ENCODE measurements at regions not wholly inside any gene's neighbourhood (a gene's known extent, or its start where the extent isn't known, plus 50 kb on each side); places are given as distances from the start of the nearest gene placed in this dataset.

DNA sequence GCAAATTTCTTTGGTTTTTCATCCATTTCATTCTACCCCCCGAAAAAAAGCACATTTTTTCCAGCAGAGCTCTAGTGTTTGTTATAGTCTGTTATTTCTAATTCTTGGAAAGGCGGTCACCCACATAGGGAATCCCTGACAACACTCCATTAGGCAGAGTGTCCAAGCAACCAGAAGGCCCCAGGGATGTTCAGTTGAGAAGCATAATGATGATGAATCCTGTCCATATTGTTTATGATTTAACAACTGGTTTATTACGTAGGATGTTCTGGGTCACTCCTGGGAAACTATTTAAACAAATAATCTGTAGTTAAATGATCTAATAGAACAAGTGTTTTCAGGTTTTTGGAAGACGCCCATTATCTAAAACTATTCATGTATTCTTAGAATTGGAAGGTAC is 388.7 kb downstream of the TNS1 start:
- peaks cover 42% of the 10 kb centered on the region for H3K4me1 Mint-ChIP-seq (ENCODE audit: low read depth)
- H3K4me3 Mint-ChIP-seq, result no peak overlapping the region
- H3K27ac Mint-ChIP-seq, result no peak overlapping the region
- H3K27me3 Mint-ChIP-seq, result no peaks in the 10 kb centered on the region
- no peaks in the 10 kb centered on the region for H3K36me3 Mint-ChIP-seq
- H3K9me3 Mint-ChIP-seq, result no peaks in the 10 kb centered on the region
- DNase-seq, result no peak
- CTCF ChIA-PET, result no interaction called here
- POLR2A ChIA-PET, result no interaction called here
- intact Hi-C loops (cut with micrococcal nuclease), result loop anchor here (10.0 kb wide), 1 partner anchor 919 kb away; the partner anchor contains the start of gene IGFBP5

DNA sequence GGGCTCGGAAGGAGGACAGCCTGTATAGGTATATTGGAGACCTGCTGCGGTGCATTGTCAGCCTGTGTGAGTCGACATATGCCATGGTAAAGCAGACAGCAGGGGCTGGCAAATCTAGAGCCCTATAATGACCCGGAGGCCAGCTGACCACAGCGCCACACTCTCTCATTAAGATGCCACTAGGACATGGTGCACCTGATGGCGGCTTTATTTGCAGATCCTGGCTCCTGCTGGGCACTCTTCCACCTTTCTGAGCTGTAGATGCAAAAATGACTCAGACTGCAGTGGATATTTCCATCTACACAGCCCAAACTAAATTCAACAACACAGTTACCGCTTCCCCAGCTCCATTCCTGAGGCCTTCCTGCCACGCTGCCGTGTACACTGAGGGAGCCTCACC is 389.9 kb downstream of the TNS1 start:
- ChIA-PET CTCF (no interaction called here), POLR2A (no interaction called here)
- Mint-ChIP-seq H3K36me3 (no peaks in the 10 kb centered on the region), H3K9me3 (no peaks in the 10 kb centered on the region), H3K27me3 (no peaks in the 10 kb centered on the region), H3K4me1 (ENCODE audit: low read depth) (peaks cover 42% of the 10 kb centered on the region), H3K4me3 (no peak overlapping the region), H3K27ac (peak overlapping the region; percentile 6)
- no peak for DNase-seq
- intact Hi-C loops (cut with micrococcal nuclease), result loop anchor here (10.0 kb wide), 1 partner anchor 918 kb away; the partner anchor contains the start of gene IGFBP5

GRCh38 chr2:217612211-217612610 is 390.6 kb downstream of the TNS1 start:
- Mint-ChIP-seq H3K27ac (peak overlapping the region; percentile 96), H3K36me3 (no peaks in the 10 kb centered on the region), H3K4me1 (ENCODE audit: low read depth) (peaks cover 42% of the 10 kb centered on the region), H3K27me3 (no peaks in the 10 kb centered on the region), H3K9me3 (no peaks in the 10 kb centered on the region), H3K4me3 (no peak overlapping the region)
- ChIA-PET POLR2A (no interaction called here), CTCF (no interaction called here)
- intact Hi-C loops (cut with micrococcal nuclease), result loop anchor here (10.0 kb wide), 1 partner anchor 917 kb away; the partner anchor contains the start of gene IGFBP5
- DNase-seq, result no peak

DNA sequence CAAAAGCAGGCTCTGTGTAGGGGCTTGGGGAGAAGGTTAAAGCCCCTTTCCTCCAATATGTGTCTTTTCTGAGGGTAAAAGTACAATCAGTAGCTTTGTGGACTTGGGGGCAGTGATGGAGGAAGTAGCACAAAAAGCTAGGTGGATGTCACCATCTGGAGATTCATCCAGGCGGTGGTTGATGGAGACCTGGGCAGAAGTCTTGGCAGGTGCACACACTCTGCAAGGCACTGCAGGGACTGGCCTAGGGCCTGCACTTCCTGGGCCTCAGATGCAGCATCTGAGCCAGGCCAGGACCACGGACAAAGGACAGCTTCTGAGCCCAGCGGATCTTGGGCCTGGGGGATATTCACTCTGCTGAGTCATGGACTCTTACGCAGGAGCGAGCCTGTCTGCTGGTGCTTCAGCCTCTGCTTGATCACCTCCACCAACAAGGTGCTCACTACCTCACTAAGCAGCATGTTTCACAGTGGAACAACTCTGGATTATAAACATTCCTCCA is 391.1 kb downstream of the TNS1 start:
- CTCF ChIA-PET, result no interaction called here
- intact Hi-C loops (cut with micrococcal nuclease), result loop anchor here (10.0 kb wide), 1 partner anchor 917 kb away; the partner anchor contains the start of gene IGFBP5
- Mint-ChIP-seq H3K9me3 (no peaks in the 10 kb centered on the region), H3K36me3 (no peaks in the 10 kb centered on the region), H3K27me3 (no peaks in the 10 kb centered on the region), H3K4me3 (no peak overlapping the region), H3K4me1 (ENCODE audit: low read depth) (peaks cover 46% of the 10 kb centered on the region), H3K27ac (peak overlapping the region; percentile 96)
- DNase-seq, result no peak
- POLR2A ChIA-PET, result no interaction called here

DNA sequence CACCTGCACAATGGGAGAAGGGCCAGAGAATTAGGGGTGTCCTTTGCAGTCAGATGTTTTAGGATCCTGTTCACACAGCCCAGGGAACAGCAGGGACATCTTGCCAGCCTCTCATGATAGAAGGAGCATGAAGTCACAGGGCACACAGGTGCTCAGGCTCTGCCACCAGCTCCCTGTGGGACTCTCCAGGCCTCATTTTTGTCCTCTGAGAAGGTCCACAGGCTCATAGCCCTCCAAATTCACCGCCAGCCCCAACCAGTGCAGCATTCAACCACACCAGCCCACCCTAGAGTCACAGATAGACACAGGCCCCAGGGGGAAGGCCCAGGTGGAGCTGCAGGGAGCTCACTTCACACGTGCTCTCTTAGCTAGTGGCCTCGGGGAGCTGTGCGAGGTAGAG is 391.7 kb downstream of the TNS1 start:
- H3K4me1 Mint-ChIP-seq (ENCODE audit: low read depth), result peaks cover 52% of the 10 kb centered on the region
- peak overlapping the region; percentile 96 for H3K27ac Mint-ChIP-seq
- ChIA-PET CTCF (no interaction called here), POLR2A (no interaction called here)
- intact Hi-C loops (cut with micrococcal nuclease), result loop anchor here (10.0 kb wide), 1 partner anchor 916 kb away; the partner anchor contains the start of gene IGFBP5
- H3K4me3 Mint-ChIP-seq, result peak overlapping the region; percentile 42
- no peaks in the 10 kb centered on the region for H3K36me3 Mint-ChIP-seq
- DNase-seq, result peak; percentile 15
- H3K9me3 Mint-ChIP-seq, result no peaks in the 10 kb centered on the region
- H3K27me3 Mint-ChIP-seq, result no peaks in the 10 kb centered on the region

GRCh38 chr2:217610401-217610814 is 392.4 kb downstream of the TNS1 start:
- peak; percentile 86 for DNase-seq
- ChIA-PET POLR2A (no interaction called here), CTCF (no interaction called here)
- H3K36me3 Mint-ChIP-seq, result no peaks in the 10 kb centered on the region
- H3K27ac Mint-ChIP-seq, result peak overlapping the region; percentile 96
- no peaks in the 10 kb centered on the region for H3K9me3 Mint-ChIP-seq
- peak overlapping the region; percentile 42 for H3K4me3 Mint-ChIP-seq
- H3K4me1 Mint-ChIP-seq (ENCODE audit: low read depth), result peaks cover 50% of the 10 kb centered on the region
- H3K27me3 Mint-ChIP-seq, result no peaks in the 10 kb centered on the region
- intact Hi-C loops (cut with micrococcal nuclease), result loop anchor here (1.0 to 10.0 kb wide), 3 partner anchors 103 to 916 kb away; partner anchors contain the start of gene IGFBP5

DNA sequence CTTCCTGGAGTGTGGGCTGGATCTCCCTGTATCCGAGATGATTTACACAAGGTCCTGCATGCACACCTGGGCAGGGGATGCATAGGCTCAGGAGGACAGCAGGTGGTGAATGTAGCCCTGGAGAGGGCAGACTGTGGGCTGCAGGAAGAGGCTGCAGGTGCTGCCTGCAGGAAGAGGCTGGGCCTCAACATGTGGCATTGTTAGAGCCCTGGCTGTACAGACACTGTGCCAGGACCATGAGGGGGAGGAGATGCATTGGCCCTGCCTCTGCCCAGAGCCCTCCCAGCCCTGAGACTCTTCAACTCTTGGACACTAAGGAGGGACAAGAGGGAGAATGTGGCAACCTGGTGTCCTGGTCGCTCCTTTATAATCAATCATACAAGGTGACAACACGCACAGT is 392.8 kb downstream of the TNS1 start:
- H3K27me3 Mint-ChIP-seq, result no peaks in the 10 kb centered on the region
- H3K27ac Mint-ChIP-seq, result peak overlapping the region; percentile 96
- H3K9me3 Mint-ChIP-seq, result no peaks in the 10 kb centered on the region
- H3K36me3 Mint-ChIP-seq, result no peaks in the 10 kb centered on the region
- peak; percentile 14 for DNase-seq
- POLR2A ChIA-PET, result no interaction called here
- intact Hi-C loops (cut with micrococcal nuclease), result loop anchor here (1.0 to 10.0 kb wide), 3 partner anchors 103 to 915 kb away; partner anchors contain the start of gene IGFBP5
- no peak overlapping the region for H3K4me3 Mint-ChIP-seq
- CTCF ChIA-PET, result no interaction called here
- H3K4me1 Mint-ChIP-seq (ENCODE audit: low read depth), result peaks cover 47% of the 10 kb centered on the region

GRCh38 chr2:217606296-217606695 is 396.5 kb downstream of the TNS1 start:
- intact Hi-C loops (cut with micrococcal nuclease), result no loop called here
- no peak for DNase-seq
- Mint-ChIP-seq H3K4me1 (ENCODE audit: low read depth) (peaks cover 29% of the 10 kb centered on the region), H3K4me3 (no peak overlapping the region), H3K36me3 (no peaks in the 10 kb centered on the region), H3K9me3 (no peaks in the 10 kb centered on the region), H3K27ac (no peak overlapping the region), H3K27me3 (no peaks in the 10 kb centered on the region)
- ChIA-PET CTCF (interaction anchor here (1.3 kb wide), 1 partner anchor 107 kb away, joined by 5 read pairs; no protein-coding TSS in a partner anchor), POLR2A (no interaction called here)

- no peaks in the 10 kb centered on the region for H3K27me3 Mint-ChIP-seq
- no peaks in the 10 kb centered on the region for H3K36me3 Mint-ChIP-seq
- ChIA-PET CTCF (interaction anchor here (1.4 kb wide), 1 partner anchor 46 kb away, joined by 3 read pairs; no protein-coding TSS in a partner anchor), POLR2A (no interaction called here)
- peaks cover 13% of the 10 kb centered on the region for H3K4me1 Mint-ChIP-seq (ENCODE audit: low read depth)
- no peak overlapping the region for H3K27ac Mint-ChIP-seq
- H3K9me3 Mint-ChIP-seq, result no peaks in the 10 kb centered on the region
- intact Hi-C loops (cut with micrococcal nuclease), result no loop called here
- H3K4me3 Mint-ChIP-seq, result no peak overlapping the region
- DNase-seq, result no peak
These were observed 398.1 kb downstream of the TNS1 start for GRCh38 chr2:217604527-217605194.

GRCh38 chr2:217601601-217602000 is 401.2 kb downstream of the TNS1 start:
- peaks cover 6% of the 10 kb centered on the region for H3K4me1 Mint-ChIP-seq (ENCODE audit: low read depth)
- POLR2A ChIA-PET, result no interaction called here
- intact Hi-C loops (cut with micrococcal nuclease), result no loop called here

GRCh38 chr2:217599906-217600305 is 402.9 kb downstream of the TNS1 start:
- Mint-ChIP-seq H3K4me3 (no peak overlapping the region), H3K4me1 (ENCODE audit: low read depth) (no peaks in the 10 kb centered on the region), H3K36me3 (no peaks in the 10 kb centered on the region), H3K27ac (no peak overlapping the region), H3K9me3 (no peaks in the 10 kb centered on the region), H3K27me3 (no peaks in the 10 kb centered on the region)
- DNase-seq, result no peak
- POLR2A ChIA-PET, result no interaction called here
- CTCF ChIA-PET, result no interaction called here
- intact Hi-C loops (cut with micrococcal nuclease), result no loop called here

More at GRCh38 chr2:217601601-217602000, 401.2 kb downstream of the TNS1 start:
- Mint-ChIP-seq H3K27ac (no peak overlapping the region), H3K9me3 (no peaks in the 10 kb centered on the region), H3K27me3 (no peaks in the 10 kb centered on the region), H3K4me3 (no peak overlapping the region), H3K36me3 (no peaks in the 10 kb centered on the region)
- DNase-seq, result no peak
- CTCF ChIA-PET, result no interaction called here

DNA sequence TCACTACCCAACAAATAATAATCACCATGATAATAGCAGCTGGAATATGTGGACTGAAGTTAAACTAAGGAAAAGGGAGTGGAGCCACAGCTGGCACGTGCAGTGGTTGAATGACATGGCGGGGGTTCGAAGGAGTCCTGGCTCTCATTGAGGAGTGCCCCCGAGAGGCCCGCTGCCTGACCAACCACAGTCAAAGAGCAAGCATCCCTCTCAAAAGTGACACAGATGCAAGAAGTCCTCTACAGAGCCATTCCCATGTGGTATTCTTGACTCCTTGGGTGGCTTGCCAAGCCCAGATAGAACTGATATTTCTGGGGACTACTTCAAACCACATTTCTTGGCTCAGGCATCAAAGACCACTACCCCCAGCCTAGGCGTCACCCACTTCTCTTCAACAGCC is 405.1 kb downstream of the TNS1 start:
- Mint-ChIP-seq H3K9me3 (no peaks in the 10 kb centered on the region), H3K27ac (no peak overlapping the region), H3K27me3 (no peaks in the 10 kb centered on the region), H3K36me3 (no peaks in the 10 kb centered on the region), H3K4me1 (ENCODE audit: low read depth) (no peaks in the 10 kb centered on the region), H3K4me3 (no peak overlapping the region)
- no peak for DNase-seq
- intact Hi-C loops (cut with micrococcal nuclease), result no loop called here
- CTCF ChIA-PET, result no interaction called here
- POLR2A ChIA-PET, result no interaction called here

DNA sequence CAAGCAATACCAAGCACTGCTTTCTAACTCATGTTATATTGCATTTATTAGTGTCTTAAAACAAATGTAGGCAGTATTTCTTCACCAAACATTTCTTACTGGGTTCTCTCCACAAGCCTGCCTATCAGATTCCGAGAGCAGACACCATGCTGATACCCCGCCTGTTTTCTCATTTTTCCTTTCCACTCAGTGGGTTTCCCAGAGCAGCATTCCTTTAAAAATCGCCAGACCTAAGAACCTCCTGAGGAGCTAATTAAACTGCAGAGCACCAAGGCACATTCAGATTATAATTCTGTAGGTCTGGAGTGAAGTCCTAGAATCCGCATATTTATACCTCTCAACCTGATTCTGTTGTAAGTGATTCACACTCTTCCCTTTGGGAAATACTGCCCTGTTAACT is 405.6 kb downstream of the TNS1 start:
- Mint-ChIP-seq H3K27ac (no peak overlapping the region), H3K4me1 (ENCODE audit: low read depth) (no peaks in the 10 kb centered on the region), H3K9me3 (no peaks in the 10 kb centered on the region), H3K4me3 (no peak overlapping the region), H3K36me3 (no peaks in the 10 kb centered on the region), H3K27me3 (no peaks in the 10 kb centered on the region)
- DNase-seq, result no peak
- ChIA-PET POLR2A (no interaction called here), CTCF (no interaction called here)
- intact Hi-C loops (cut with micrococcal nuclease), result no loop called here

Measured in activated CD4-positive, alpha-beta memory T cell treated with anti-CD3 and anti-CD28 coated beads for 36 hours (primary cell).